ENCODE measurements at regions not wholly inside any gene's neighbourhood (a gene's known extent, or its start where the extent isn't known, plus 50 kb on each side); places are given as distances from the start of the nearest gene placed in this dataset.

DNA sequence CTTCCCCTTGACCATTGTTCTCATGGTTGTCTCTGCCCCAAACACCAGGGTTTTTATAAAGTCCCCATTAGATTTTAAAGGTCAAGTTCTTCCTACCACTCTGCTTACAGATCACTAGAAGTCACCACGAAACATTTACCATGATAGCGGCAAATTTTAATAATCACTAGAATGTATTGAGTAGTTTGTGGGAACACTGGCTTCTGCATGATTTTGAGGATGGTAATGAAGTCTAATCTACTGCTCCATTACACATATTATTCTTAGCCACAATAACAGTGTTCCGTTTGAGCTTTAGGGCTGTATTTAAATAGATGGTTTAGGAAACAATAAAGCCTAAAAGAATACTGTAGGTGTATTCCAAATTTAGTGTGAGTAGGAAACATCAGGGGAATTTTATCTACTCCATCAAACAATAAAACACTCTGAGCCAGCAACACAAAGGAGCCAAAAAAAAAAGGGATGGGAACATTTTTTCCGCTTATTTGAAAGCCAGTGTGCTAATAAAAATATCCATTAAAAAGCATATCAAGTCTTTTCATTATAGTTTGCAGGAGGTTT lies 49.7 kb downstream of the KLF12 start:
- no peak for DNase-seq

DNA sequence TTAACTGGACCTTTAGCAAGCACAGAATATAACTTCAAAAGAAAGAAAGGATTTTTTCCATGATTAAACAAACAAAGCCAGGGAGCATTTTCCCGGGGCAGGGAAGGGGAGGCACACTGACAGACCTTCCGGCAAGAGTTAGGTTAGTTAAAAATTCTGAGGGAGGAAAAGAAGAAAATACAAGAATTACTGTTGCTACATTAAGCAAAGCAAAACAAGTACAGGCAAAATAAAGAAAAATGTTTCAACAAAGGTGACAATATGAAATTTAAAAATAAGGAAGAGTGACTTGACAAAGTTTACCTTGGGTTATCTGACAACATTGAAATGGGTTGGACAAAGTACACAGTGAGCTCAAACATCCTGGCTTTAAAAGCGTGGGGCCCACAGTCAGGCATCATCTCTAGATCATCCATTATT lies 51.5 kb downstream of the KLF12 start:
- no peak for DNase-seq

DNA sequence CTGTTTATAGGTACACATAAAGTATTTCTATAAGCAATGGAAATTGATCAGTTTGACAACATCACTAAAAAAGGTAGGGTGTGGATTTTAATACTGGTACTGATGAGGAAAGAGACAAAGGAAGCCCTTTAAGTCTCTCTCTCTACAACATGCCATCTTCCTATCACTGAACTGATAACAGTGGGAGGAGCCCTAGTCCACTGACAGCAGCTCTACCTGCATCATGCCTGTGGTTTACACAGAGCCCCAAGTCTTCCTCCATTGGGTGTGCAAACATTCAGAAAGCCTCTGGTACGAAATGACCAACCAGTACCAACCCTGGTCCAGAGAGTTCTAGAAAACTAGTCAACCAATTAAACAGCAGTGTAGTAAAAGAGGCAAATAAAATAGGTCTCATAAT lies 53.4 kb downstream of the KLF12 start:
- no peak for DNase-seq

DNA sequence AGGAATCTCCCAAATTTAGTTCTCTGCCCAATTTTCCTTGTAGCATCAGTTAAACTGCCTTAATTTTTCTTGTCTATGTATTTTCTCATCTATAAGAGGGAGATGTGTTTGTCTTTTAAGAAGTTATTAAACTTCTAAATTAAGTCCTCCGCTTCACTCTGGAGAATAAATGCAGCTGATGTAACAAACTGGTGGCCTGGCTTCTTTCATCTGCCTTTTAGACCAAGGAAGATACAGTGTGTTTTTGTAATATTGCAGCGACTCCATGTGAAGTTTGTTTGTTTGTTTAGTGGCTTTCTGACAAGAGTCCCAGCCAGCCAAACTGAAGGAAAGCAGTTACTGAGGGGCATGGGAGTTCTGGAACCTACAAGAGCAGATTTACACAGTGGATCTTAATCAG lies 56.4 kb downstream of the KLF12 start:
- no peak for DNase-seq

DNA sequence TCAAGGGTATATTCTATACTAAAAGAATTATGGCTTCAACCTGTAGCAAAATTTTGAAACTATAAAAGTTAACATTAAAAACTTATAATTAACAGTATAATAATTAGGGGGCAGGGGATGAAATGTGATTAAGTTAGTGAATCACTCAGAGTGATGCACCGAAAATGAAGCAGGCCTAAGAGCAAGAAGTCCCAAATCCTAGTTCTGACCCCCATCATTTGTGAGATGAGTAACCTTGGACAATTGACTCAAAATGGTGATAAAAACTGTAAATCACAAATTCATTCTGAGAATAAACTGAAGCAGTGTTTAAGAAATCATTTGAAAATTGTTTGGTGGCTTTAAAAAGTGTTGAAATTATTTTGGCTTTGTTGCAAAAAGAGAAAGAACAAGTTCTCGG lies 56.8 kb downstream of the KLF12 start:
- DNase-seq: no peak

DNA sequence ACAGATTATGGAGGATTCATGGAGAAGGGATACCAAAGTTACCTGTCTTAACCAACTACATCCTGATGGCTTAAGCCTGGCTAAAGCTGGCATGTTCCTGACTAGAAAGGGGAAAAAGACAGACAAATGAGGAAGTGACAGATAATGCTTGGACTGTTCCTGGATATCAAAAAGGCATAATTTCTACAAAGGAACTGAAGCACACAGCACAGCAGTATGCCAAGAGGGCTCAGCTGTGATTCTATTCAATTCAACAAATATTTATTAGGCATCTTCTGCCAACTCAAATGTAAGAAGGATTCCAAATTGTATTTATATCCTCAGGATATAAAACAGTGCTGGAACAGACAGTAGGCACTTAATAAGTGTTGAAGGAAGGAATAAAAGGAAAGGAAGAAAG lies 59.5 kb downstream of the KLF12 start:
- no peak for DNase-seq

DNA sequence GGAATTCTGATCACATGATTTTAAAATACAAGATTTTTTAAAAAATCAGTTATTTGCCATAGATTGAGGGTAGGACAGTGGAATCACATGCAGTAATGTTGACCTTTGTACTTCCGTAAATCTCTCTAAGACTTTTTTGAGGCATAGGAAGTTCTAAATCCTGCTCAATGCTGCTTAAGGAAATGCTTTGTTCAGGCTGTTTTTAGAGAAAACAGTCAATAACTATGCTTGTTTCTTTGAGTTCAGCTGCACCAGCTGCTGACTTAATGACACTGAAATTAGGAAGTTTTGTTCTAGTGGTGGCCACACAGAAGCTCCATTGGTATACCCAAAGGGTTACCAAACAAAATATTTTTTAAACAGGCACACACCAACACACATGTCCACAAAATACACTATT lies 60.9 kb downstream of the KLF12 start:
- no peak for DNase-seq

DNA sequence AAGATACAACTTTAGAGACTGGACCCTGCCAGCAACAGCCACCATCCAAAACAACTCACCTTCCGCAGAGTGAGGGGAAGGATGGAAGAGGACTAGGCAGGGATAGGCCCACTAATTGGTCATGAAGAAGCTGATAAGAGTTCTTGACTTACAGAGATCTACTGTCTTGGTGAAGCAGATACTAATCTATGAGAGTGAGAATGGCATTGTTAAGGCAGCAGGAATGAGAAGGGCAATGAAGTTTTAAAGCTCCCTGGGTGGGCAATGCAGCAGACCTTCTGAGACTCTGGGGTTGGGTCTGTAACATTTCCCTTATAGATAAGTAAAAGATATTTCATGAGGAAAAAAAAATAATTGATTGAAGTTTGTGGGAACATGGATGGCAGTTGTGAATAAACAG lies 63.7 kb downstream of the KLF12 start:
- no peak for DNase-seq

DNA sequence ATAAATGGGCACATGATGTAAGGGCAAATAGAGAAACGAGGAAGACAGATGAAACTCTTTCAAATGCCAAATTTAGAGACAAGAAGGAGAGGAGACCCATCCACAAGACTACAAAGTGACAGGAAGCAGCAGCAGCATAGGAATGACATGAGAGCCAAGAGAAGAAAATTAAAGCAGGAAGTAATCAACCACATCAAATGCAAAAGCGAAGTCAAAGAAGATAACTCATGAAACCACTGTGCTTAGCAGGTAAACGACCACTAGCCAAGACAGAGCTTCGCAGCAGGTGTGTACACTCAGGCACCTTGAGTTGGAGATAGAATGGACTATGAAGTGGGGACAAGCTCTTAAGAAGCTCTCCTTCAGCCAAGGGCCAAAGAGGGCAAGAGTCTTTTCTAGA lies 64.1 kb downstream of the KLF12 start:
- DNase-seq: no peak

DNA sequence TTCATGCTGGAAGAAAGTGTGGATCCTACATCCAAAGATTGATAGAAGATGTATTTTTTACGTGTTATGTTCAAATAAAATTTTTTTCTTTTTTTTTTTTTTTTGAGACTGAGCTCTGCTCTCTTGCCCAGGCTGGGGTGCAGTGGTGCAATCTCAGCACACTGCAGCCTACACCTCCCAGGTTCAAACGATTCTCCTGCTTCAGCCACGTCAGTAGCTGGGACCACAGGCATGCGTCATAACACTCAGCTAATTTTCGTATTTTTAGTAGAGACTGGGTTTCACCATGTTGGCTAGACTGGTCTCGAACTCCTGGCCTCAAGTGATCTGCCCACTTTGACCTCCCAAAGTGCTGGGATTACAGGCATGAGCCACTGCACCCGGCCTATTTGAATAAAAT lies 65.7 kb downstream of the KLF12 start:
- DNase-seq: no peak

DNA sequence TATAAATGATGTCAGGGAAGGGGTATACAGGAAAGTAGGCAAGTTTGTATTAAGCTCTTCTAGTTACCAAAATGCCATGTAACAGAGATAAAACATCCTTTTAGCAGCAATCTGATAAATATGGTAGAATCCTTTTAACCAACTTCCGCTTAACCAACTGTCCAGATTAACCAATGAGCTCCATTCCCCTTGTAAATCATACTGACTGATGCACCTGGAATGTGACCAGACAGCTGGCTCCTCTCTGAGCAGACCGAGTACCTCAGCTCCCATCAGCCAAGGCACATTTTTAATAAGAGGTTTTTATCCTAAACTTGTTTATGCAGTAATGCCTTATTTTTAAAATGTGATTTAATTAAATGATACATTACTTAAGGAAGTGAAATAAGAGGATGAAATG lies 66.4 kb downstream of the KLF12 start:
- no peak for DNase-seq

DNA sequence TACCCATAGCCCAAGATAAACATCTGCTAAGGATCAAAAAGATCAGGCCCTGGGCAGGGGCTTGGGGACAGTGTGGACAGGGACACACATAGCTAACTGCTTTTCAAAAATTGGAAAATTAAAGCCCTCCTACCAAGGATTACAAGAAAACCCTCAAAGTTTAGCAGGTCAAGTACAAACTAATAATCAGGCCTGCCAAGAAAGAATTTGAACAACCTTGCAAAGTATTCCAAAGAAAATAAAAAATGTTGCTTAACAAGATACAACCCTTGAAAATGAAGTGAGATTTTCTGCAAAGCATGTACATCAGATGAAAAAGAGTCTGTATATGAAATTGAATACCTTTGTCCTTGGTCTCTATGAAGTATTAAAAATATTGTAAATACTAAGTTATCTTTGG lies 67.3 kb downstream of the KLF12 start:
- no peak for DNase-seq

DNA sequence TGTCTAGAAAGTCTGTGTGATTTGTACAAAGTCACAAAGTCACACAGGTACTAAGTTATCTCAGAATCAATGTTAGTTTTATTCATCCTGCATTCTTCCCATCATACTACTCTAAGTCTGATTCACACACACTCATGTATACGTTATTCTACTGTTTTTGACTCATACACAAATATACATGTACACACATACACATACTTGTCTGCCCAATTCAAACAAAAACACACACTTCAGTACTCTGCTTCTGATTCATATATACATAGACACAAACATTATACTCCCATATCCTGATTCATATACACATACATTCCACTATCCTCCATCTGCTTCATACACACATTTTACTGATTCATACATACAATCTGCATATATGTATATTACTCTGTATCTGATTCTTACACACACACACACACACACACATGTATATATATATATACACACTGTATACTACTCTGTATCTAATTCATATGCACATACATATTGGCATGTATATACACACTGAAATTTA lies 69.3 kb downstream of the KLF12 start:
- DNase-seq: no peak

DNA sequence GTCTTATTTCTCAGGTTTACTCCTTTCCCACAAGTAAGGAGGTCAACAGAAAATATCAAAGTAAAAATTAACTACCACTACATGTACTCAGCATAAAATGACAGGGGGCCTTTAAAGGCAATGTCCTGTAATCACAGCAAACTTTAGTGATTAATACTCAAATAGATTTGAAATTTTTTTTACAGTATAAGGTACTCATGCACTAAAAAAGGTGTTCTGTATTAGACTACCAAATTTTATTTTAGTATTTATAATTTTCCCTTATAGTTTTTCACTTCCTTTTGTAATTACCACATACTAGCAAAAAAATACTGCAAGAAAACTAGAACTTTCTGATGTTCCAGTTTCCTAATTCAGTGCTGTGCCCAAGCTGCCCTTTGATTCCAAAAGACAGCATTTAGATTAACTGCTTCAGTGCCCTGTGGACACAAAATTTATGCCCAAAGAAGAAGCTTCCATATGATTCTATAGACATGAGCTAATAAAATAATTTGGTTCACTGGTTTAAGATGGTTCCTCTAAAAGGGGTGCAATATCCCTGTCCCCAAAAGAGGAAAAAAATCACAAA lies 70.6 kb downstream of the KLF12 start:
- DNase-seq: no peak

DNA sequence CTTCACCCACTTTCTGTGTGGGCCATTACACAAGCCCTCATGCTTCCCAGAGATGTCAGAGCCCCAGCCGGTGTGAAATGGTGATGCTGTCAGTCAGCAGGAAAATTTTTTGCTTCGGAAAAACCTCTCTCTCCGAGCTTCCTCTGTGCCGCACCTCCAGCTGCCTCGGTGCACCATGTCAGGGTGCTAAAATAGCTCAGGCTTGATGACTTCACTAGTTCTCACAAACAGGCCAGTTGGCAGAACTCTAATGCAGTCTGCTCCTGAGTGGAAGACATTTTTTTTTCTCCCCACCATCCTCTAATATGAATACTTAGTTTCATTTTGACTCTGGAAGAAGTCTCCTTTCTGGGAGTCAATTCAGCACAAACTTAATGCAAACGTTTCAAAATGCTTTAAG lies 71.3 kb downstream of the KLF12 start:
- DNase-seq: no peak

DNA sequence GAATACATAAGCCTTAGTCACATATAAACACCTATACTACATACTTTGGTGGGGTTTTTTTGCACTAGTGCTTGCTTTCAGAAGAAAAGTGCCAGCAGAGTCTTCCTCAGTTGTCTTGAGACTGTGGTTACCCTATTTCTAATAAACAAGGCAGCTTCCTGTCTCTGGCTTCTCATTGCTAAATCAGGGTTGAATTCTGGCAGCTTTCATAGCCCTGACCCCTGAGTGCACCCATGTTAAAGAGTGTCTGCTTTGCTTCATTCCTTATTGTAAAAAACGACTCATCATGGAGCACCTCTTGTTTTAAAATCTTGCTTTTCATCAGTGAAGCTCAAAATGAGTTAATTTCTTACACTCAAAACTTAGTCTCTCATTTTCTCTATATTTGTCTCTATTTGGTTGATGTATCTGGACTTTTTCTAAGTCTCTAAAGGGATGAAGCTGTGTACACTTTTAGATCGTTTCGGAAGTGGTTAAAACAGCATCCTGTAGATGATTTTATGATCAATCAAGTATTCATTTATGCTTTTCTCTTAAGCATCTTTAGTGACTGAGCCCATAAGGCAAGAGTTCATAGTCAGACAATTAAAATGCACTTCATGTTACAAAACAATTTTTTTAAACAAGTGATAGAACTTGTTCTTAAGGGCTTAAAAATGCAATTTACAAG lies 72.1 kb downstream of the KLF12 start:
- DNase-seq: no peak

DNA sequence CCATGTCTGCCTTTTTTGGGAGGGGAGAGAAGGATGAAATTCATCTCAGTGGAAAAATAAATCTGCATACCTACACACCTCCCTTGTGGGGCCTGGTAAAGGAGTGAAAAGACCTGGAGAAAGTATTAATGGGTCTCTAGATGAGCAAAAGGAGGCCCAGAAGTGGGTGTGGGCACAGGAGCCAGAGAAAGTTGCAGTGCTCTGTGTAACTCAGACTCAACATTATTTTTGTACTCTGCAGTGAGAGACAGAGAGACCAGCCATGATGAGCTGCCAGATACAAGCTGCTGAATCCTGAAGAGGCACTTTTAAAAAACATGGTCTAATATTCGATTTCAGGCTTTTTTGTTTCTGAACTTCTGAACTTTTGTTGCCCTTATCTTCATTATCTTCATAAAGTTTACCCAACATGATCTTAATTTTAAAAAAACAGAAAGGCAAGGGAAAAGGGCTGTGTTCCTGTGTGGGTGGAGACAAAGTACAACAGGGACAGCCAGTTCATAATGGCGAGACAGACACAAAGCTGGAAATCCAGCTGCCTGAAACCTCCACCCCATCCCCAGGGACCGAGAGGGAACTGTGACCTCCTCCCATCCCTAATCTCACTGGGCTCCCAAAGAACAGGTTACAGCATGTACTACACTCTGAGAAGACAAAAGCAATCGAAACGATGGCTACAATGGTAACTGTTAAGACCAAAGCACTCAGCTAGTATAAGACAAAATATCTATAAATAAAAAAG lies 77.2 kb downstream of the KLF12 start:
- DNase-seq: no peak

DNA sequence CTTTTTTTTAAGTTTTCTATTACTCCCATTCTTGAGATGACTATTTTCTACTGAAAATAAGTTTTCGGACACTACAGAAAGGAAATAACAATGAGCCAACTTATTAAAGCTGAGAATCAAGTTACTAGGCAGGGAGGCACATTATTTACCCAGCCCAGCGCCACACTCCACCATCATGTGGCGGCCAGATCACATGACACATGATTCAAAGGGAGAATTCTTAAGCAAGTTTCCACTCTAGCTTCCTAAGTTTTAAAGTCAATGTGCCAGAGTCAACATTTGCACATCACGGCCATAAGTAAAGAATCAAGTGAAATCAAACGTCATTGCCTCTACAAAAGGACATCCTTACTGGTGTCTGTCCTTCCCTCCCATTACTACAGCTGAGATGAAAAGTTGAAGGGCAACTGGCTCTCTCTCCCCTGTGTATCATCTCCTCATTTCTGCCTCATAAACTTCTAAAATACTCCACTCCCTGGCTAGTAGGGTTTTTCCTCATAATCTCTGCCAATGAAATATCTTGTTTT lies 81.7 kb downstream of the KLF12 start:
- no peak for DNase-seq

DNA sequence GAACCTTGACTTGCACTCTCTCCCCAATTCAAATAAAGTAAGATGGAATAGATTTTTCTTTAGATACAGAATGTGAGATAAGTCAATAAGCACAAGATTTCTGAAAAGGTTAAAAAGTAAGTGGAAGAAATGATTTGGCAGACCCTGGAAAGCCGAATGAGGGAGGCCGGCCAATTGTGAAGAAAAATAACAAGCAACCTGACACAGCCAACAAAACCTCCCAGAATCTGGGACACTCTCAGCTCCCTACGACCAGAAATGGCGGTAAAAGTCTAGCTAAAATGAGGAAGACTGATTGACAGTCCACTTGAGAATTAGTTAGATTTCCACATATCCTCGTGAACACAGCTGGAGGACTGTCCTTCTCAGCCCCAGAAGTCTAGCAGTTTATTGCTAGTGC lies 85.4 kb downstream of the KLF12 start:
- DNase-seq: no peak

DNA sequence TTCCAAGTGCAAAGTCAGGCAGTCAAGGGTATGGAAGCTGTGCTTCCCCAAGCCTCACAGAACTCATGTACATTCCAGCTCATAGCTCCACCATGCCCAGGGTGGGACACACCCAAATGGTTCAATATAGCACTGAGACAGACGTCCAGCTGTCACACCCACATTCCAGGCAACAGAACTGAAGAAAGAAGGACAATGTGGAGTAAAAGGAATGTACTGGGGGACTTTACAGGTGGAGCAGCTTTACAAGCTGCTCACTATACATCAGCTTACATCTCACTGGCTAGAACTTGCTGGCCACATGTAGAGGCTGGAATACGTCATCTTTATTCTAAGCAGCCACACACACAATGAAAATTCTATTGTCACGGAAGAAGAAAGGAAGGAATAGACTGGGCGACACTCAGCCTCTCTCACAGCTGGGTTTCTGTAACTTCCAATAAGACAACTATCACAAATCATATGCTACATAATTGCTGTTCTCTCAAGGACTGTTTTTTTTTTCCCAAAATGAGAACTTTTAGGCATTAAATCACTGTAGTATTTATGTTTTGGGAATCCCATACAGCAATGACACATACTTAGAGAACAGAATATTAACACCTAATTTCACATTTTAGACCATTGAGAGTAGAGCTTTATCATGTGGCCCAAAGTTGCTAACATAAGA lies 86.1 kb downstream of the KLF12 start:
- no peak for DNase-seq

DNA sequence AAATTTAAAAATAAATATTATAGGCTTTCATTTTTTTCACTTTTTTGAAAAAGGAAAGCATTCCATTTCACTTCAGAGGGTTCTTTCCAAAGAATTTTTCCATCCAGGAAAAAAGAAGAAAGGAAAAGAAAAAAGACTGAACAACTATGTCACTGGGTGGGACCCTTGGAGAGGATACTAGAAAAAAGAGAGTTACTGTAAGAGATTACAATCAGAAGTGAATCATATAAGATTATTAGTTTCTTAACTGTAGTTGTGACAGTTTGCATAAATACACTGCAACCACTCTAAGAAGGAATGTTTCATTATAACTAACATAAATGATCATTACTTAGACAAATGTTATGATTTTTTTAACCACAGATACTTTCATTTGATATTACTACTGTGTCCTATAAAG lies 87.8 kb downstream of the KLF12 start:
- DNase-seq: no peak

DNA sequence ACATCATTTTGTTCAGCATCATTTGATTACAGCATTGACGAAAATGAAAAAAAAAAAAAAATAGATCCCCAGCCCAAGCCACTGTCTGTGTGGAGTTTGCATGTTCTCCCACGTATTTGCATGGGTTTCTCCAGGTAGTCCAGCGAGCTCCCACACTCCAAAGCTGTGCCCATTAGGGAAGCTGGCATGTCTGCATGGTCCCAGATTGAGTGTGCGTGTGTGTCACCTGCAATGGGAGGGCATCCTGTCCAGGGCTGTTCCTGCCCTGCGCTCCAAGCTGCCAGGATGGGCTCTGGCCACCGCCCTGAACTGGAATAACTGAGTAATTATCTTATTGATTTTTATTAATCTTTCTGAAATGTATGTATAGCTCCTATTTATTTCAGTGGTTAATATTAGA lies 88.6 kb downstream of the KLF12 start:
- no peak for DNase-seq

DNA sequence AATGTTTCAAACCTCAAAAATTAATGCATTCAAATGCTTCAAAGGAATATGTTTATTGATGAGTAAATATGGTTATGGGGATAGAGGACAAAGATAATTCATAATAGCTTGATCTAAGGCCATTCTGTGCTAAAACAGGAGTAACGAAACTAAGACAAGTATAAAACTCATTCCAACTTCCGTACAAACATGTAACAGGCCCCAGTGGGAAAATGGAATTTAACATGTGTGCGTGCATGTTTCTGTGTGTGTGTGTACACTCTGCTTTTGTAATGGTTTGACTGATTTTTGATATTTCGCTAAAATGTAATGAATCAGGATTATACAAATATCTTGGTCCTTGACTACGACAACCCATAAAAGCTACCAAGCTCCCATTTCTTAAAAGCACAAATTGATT lies 91.0 kb downstream of the KLF12 start:
- no peak for DNase-seq
